ENCODE measurements at regions not wholly inside any gene's neighbourhood (a gene's known extent, or its start where the extent isn't known, plus 50 kb on each side); places are given as distances from the start of the nearest gene placed in this dataset.

DNA sequence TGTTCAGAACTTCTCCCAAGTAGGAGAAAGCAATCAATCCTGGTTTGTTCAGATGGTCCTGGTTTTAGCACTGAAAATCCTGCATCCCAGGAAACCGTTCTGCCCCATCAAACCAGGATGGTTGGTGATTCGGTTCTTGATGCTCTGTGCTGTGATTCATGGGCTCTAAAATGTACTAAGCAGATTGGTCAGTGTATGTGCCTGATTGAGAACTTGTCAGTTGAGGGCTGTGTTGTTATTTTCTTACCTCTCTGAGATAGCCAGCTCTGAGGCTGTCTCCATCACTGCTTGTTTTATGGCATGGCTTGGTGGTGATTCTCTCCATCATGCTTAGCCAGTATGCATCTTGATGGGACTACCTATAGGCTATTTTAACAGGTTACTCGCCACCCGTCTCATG, 246.9 kb upstream of the RBFOX1 start:
- Histone ChIP-seq H3K36me3 (no peaks in the 10 kb centered on the region), H3K9me3 (no peaks in the 10 kb centered on the region)

DNA sequence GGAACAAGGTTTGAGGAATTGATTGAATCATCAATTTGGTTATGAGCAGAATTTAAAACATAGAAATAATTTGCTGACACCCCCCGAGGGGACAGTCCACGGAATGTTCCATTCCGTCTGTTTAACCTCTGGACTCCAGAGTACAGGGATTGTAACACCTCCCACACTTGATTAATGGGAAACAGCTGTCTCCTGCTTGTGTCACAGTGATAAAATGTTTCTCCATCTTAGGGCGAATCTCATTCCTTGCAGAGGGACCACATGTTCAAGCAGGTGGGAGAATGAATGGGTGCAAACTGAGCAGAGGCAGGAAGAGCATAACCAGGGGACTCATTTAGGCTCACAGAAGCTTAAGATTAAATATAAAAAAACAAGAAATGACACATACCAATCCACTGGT, 249.5 kb upstream of the RBFOX1 start:
- H3K4me1 ChIP-seq = no peaks in the 10 kb centered on the region
- no peaks in the 10 kb centered on the region for H3K36me3 ChIP-seq
- H3K27ac ChIP-seq = no peak overlapping the region
- no peak overlapping the region for H3K4me3 ChIP-seq
- peaks cover 0 to 36% (median 0%) of the 10 kb centered on the region in 9 donors for H3K27me3 ChIP-seq
- no peaks in the 10 kb centered on the region for H3K9me3 ChIP-seq
- intact Hi-C loops (cut with DNase I) = loop anchor here in 2 of 10 donors (10.0 kb wide), 1 partner anchor 1092 kb away; no protein-coding TSS in a partner anchor
- WGBS, 4 donors = 7 to 40% (median 21%) methylated on average over 4 of the region's 4 CpGs
- TF ChIP-seq POLR2A (IDR thresholded peaks at IDR 0.05) = no peak
- TF ChIP-seq, protein P1, sequence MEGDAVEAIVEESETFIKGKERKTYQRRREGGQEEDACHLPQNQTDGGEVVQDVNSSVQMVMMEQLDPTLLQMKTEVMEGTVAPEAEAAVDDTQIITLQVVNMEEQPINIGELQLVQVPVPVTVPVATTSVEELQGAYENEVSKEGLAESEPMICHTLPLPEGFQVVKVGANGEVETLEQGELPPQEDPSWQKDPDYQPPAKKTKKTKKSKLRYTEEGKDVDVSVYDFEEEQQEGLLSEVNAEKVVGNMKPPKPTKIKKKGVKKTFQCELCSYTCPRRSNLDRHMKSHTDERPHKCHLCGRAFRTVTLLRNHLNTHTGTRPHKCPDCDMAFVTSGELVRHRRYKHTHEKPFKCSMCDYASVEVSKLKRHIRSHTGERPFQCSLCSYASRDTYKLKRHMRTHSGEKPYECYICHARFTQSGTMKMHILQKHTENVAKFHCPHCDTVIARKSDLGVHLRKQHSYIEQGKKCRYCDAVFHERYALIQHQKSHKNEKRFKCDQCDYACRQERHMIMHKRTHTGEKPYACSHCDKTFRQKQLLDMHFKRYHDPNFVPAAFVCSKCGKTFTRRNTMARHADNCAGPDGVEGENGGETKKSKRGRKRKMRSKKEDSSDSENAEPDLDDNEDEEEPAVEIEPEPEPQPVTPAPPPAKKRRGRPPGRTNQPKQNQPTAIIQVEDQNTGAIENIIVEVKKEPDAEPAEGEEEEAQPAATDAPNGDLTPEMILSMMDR (IDR thresholded peaks at IDR 0.05) = no peak
- DNase-seq (no peak), ATAC-seq (no peak)

More for the DNA sequence above, 246.9 kb upstream of the RBFOX1 start:
- H3K27me3 ChIP-seq = peaks cover 0 to 58% (median 0%) of the 10 kb centered on the region in 9 donors
- H3K4me1 ChIP-seq = no peaks in the 10 kb centered on the region
- no peak for DNase-seq
- no peak for ATAC-seq
- H3K27ac ChIP-seq = no peak overlapping the region
- intact Hi-C loops (cut with DNase I) = loop anchor here in 2 of 10 donors (10.0 kb wide), 1 partner anchor 1089 kb away; no protein-coding TSS in a partner anchor
- TF ChIP-seq POLR2A (IDR thresholded peaks at IDR 0.05) = no peak
- TF ChIP-seq, protein P1 (IDR thresholded peaks at IDR 0.05) = no peak
- H3K4me3 ChIP-seq = no peak overlapping the region
- WGBS, 4 donors = 68 to 73% (median 69%) methylated on average over 4 of the region's 4 CpGs

DNA sequence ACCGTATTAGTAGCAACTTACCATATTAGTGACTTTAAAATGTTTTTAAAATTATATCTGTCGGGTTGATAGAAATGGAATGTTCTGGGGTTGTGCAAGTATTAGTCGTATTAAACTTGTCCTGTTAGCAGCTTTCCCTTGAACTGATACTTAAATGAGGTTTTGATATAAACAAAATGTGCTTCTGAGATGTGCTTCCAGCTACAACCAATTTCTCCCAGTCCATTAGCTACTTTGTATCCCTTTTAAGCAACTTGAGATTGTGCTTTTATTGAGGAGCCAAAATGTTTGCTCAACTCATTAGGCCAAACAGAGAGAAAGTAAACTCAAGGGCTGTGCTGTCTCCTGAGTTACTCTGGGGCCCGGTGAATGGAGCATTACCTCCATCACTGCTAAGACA, 255.0 kb upstream of the RBFOX1 start:
- Histone ChIP-seq H3K9me3 (peaks cover 0 to 16% (median 3%) of the 10 kb centered on the region in 12 donors), H3K36me3 (no peaks in the 10 kb centered on the region), H3K4me3 (no peak overlapping the region), H3K27ac (no peak overlapping the region), H3K27me3 (no peaks in the 10 kb centered on the region), H3K4me1 (no peaks in the 10 kb centered on the region)
- no peak for ATAC-seq
- intact Hi-C loops (cut with DNase I) = no loop called here
- WGBS, 4 donors = 70 to 84% (median 78%) methylated on average over 4 of the region's 4 CpGs
- no peak for TF ChIP-seq POLR2A (IDR thresholded peaks at IDR 0.05)
- TF ChIP-seq, protein P1 (IDR thresholded peaks at IDR 0.05) = no peak
- DNase-seq = no peak

DNA sequence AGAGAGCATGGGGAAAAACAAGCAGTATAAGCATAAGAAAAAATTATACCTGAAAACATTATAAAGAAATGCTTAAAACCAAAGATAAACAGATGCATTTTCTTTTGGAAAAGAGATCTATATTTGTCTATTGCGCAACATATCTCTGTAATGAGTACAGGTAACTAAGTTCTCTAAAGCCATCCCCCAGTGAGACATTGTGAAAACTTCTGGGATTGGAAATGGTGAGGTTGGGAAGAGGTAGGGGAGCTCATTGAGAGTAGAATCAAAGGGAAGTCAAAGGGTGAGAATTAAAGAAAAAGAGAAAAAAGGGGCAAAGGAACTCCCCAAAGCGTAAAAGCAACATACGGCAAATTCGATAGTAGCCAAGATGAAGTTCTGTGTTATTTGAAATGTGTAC, 257.9 kb upstream of the RBFOX1 start:
- Histone ChIP-seq H3K27ac (no peak overlapping the region), H3K4me3 (no peak overlapping the region), H3K36me3 (no peaks in the 10 kb centered on the region), H3K27me3 (no peaks in the 10 kb centered on the region), H3K9me3 (peaks cover 0 to 16% (median 3%) of the 10 kb centered on the region in 12 donors), H3K4me1 (no peaks in the 10 kb centered on the region)
- intact Hi-C loops (cut with DNase I) = no loop called here
- no peak for ATAC-seq
- DNase-seq = no peak
- TF ChIP-seq, protein P1 (IDR thresholded peaks at IDR 0.05) = no peak
- no peak for TF ChIP-seq POLR2A (IDR thresholded peaks at IDR 0.05)
- WGBS, 4 donors = 94 to 96% (median 96%) methylated on average over 4 of the region's 4 CpGs

Data from heart left ventricle (tissue), 16 donors.